AG04450 (cell line): ENCODE measurements at regions not wholly inside any gene's neighbourhood (a gene's known extent, or its start where the extent isn't known, plus 50 kb on each side); places are given as distances from the start of the nearest gene placed in this dataset.

Experiments
- CTCF ChIA-PET: fragments of 300-600, 350-600 bp; formaldehyde crosslinking; extraction: SDS; loops from one replicate; lab custom pipeline; 2022; ENCODE audit warnings: antibody characterized with exemption, inconsistent platforms; lab: Charles Lee
- POLR2A ChIA-PET: fragments of 350-600 bp; formaldehyde crosslinking; extraction: SDS; loops from one replicate; lab custom pipeline; 2021; ENCODE audit warnings: antibody characterized with exemption, inconsistent platforms; lab: Yijun Ruan, JAX
- DNase-seq: peaks from one replicate; pipeline ENCODE4 v3.0.0-alpha.2; 2011; ENCODE audit warnings: low read depth, low spot score
- H3K27ac ChIP-seq: one replicate; pipeline ENCODE4 v1.5.1; 2012; ENCODE audit warnings: low read depth, low read length, control low read depth
- H3K27me3 ChIP-seq: one replicate; pipeline ENCODE4 v1.6.0; 2012; ENCODE audit warnings: low read length; ENCODE audit not compliant: control insufficient read depth, insufficient read depth
- H3K4me3 ChIP-seq: 2 replicates; pipeline ENCODE4 v1.5.1; 2011; ENCODE audit warnings: mild to moderate bottlenecking, low read depth, low read length, control low read depth
- H3K9me3 ChIP-seq: 2 replicates; pipeline ENCODE4 v1.5.1; 2012; ENCODE audit warnings: low read length; ENCODE audit not compliant: control insufficient read depth, insufficient read depth
- TF ChIP-seq, protein P1 (sequence below): IDR thresholded peaks from 2 replicates; pipeline ENCODE4 v1.5.1; 2011; ENCODE audit warnings: low read depth, low read length, control low read depth, inconsistent platforms

DNA sequence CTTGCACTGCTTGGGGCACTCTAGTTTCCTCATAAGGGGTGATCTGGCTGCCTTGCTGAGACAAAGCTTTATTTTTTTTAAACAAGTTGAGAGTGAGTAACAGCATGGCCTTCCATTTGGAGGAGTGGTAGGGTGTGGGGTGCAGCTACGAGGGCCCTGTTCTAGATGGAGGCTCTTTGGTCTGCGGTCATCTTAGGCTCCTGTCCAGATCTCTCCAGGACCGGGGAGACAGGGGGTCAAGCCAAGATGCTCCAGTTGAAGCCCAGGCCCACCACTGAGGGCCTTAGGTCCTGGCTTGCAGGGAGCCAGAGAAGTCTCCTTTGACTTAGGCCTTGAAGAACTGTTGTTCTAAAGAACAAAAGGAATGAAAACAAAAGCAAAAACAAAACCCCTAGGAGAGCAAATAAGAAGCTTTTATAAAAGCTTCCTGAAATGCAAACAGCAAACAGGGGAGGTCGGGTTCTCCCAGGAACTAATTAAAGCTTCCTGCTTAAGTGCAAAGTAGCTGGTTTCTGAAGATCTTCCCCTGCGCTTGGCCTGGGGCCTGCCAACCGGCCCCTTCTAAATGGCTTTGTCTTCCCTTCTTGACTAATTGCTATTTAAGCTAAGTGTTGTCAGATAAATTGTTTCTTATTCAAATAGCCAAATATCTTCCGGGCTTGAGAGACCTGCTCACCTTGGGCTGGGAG lies 259.2 kb downstream of the GLRX3 start:
- ChIA-PET POLR2A (no interaction called here), CTCF (no interaction called here)
- TF ChIP-seq, protein P1, sequence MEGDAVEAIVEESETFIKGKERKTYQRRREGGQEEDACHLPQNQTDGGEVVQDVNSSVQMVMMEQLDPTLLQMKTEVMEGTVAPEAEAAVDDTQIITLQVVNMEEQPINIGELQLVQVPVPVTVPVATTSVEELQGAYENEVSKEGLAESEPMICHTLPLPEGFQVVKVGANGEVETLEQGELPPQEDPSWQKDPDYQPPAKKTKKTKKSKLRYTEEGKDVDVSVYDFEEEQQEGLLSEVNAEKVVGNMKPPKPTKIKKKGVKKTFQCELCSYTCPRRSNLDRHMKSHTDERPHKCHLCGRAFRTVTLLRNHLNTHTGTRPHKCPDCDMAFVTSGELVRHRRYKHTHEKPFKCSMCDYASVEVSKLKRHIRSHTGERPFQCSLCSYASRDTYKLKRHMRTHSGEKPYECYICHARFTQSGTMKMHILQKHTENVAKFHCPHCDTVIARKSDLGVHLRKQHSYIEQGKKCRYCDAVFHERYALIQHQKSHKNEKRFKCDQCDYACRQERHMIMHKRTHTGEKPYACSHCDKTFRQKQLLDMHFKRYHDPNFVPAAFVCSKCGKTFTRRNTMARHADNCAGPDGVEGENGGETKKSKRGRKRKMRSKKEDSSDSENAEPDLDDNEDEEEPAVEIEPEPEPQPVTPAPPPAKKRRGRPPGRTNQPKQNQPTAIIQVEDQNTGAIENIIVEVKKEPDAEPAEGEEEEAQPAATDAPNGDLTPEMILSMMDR: no peak
- Histone ChIP-seq H3K9me3 (peaks cover 77% of the 10 kb centered on the region), H3K27ac (no peak overlapping the region), H3K27me3 (no peaks in the 10 kb centered on the region), H3K4me3 (no peak overlapping the region)
- no peak for DNase-seq

DNA sequence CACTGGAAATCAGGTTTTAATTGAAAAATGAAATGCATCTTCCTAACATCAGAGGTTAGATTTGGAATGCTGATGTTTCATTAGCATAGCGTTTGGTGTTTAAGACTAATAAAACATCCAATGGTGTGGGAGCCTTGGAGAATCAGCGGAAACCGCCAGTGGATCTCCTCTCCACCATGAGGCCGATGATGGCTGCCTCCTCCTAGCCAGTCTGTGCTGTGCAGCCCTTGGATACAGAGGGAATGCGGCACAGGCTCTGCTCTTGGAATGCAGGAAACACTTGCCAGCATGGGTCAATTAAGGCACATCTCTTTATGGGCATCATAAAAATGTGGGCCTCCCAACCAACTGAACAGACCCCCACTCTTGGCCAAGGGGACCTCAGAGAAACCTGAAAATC lies 259.9 kb downstream of the GLRX3 start:
- ChIA-PET POLR2A (no interaction called here), CTCF (no interaction called here)
- Histone ChIP-seq H3K4me3 (no peak overlapping the region), H3K27ac (no peak overlapping the region), H3K9me3 (peaks cover 73% of the 10 kb centered on the region), H3K27me3 (no peaks in the 10 kb centered on the region)
- no peak for DNase-seq
- TF ChIP-seq, protein P1: no peak

DNA sequence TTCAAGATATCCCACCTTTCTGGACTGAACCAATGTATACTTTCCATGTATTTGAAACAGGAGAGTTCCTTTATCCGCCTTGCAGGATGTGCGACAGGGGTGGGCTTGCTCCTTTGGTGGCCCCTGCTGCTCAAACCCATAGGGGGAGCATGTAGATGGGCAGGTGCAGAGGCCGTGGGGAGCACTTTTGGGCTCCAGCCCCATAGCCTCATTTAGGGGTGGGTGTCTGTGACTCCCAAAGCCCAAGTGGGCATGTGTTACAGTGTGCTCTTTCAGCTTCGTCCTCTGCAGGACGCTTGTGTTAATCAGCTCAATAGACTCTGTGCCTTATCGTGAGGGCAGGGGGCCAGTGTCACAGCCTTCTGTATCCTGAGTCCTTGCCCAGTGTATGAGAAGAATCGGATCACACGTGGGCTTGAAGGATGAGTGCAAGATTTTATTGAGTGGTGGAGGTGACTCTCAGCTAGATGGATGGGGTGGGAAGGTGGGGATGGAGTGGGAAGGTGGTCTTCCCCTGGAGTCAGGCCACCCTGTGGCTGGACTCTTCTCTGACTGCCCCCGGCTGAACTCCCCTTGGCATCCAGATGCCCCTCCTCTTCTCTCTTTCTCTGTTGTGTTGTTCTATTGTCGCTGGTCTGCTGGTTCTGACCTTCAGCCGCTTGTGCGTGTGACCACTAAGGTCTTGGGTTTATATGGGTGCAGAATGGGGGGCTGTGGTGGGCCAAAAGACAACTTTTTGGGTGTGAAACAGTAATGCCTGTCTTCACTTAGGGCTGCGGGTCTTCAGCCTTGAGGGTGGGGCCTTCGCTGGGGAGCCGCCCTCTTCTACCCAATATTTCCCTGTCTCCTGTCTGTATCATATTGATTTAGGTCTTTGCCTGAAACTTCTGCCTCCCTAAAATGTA lies 262.2 kb downstream of the GLRX3 start:
- TF ChIP-seq, protein P1: no peak
- H3K27ac ChIP-seq: no peak overlapping the region
- ChIA-PET POLR2A (no interaction called here), CTCF (no interaction called here)
- H3K4me3 ChIP-seq: no peak overlapping the region
- DNase-seq: no peak
- no peaks in the 10 kb centered on the region for H3K27me3 ChIP-seq
- H3K9me3 ChIP-seq: peaks cover 69% of the 10 kb centered on the region

DNA sequence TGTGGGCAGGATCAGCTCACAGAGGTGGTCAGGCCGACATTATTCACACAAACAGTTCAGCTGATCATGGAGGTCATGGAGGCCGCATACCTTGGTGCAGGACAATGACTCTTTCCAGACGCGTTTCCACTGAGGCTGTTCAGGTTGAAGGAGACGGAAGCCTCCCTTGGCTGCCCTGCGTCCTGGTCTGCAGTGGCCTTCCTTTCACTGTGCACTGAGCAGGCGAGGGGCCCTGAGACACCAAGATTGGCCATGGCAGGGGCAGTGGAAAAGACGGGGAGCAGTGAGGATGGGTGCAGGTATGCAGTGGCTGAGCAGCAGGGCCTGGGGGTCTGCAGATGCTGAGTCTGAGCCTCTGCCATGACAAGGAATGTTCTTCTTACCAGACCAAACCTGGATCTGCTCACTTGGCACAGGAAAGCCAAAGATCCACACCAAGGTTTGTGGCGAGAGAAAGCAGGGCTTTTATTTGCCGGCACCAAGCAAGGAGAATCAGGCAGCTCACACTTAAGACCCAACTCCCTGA lies 263.3 kb downstream of the GLRX3 start:
- ChIA-PET POLR2A (no interaction called here), CTCF (no interaction called here)
- Histone ChIP-seq H3K4me3 (no peak overlapping the region), H3K27ac (no peak overlapping the region), H3K27me3 (no peaks in the 10 kb centered on the region), H3K9me3 (peaks cover 66% of the 10 kb centered on the region)
- DNase-seq: no peak
- TF ChIP-seq, protein P1: no peak

DNA sequence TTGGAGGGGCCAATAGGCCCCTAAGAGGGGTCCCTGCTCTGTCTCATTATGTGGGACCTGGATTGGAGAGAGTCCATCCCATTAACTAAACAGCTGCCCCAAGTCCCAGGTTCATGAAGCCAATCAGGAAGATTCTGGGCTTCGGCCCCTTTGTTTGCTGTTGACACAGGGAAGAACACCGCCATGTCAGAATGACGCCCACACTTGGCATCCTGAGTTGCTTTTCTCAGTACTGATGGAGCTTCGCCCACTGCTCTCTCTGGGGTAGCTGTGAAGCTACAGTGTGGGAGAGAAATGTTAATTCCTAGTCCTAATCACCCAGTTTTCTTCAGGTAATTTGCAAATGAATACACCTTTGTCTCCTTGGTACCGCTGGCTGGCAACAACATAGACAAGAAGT lies 264.7 kb downstream of the GLRX3 start:
- Histone ChIP-seq H3K27ac (no peak overlapping the region), H3K9me3 (peaks cover 56% of the 10 kb centered on the region), H3K4me3 (no peak overlapping the region), H3K27me3 (no peaks in the 10 kb centered on the region)
- no peak for DNase-seq
- POLR2A ChIA-PET: no interaction called here
- TF ChIP-seq, protein P1: no peak
- CTCF ChIA-PET: no interaction called here
